ENCODE measurements at regions not wholly inside any gene's neighbourhood (a gene's known extent, or its start where the extent isn't known, plus 50 kb on each side); places are given as distances from the start of the nearest gene placed in this dataset.

GRCh38 chr4:62288808-62289541 is 1088.8 kb downstream of the ADGRL3 start:
- H3K4me3 Mint-ChIP-seq, result no peak overlapping the region
- no peaks in the 10 kb centered on the region for H3K36me3 Mint-ChIP-seq
- H3K27me3 Mint-ChIP-seq, result no peaks in the 10 kb centered on the region
- H3K9me3 Mint-ChIP-seq (ENCODE audit: low read depth), result peaks cover 3% of the 10 kb centered on the region
- no peaks in the 10 kb centered on the region for H3K4me1 Mint-ChIP-seq (ENCODE audit: low read depth)
- H3K27ac Mint-ChIP-seq, result no peak overlapping the region

GRCh38 chr4:62285026-62285425 is 1084.9 kb downstream of the ADGRL3 start:
- Mint-ChIP-seq H3K9me3 (ENCODE audit: low read depth) (peaks cover 3% of the 10 kb centered on the region), H3K4me1 (ENCODE audit: low read depth) (no peaks in the 10 kb centered on the region), H3K27ac (no peak overlapping the region)

GRCh38 chr4:62279689-62280088 is 1079.6 kb downstream of the ADGRL3 start:
- H3K27me3 Mint-ChIP-seq, result no peaks in the 10 kb centered on the region
- H3K27ac Mint-ChIP-seq, result no peak overlapping the region
- H3K4me1 Mint-ChIP-seq (ENCODE audit: low read depth), result no peaks in the 10 kb centered on the region
- H3K4me3 Mint-ChIP-seq, result no peak overlapping the region
- no peaks in the 10 kb centered on the region for H3K9me3 Mint-ChIP-seq (ENCODE audit: low read depth)
- no peaks in the 10 kb centered on the region for H3K36me3 Mint-ChIP-seq

More at GRCh38 chr4:62285026-62285425, 1084.9 kb downstream of the ADGRL3 start:
- Mint-ChIP-seq H3K4me3 (no peak overlapping the region), H3K27me3 (no peaks in the 10 kb centered on the region), H3K36me3 (no peaks in the 10 kb centered on the region)

GRCh38 chr4:62275470-62275869 is 1075.3 kb downstream of the ADGRL3 start:
- no peaks in the 10 kb centered on the region for H3K36me3 Mint-ChIP-seq
- H3K27me3 Mint-ChIP-seq, result no peaks in the 10 kb centered on the region
- H3K4me1 Mint-ChIP-seq (ENCODE audit: low read depth), result no peaks in the 10 kb centered on the region
- H3K9me3 Mint-ChIP-seq (ENCODE audit: low read depth), result peaks cover 4% of the 10 kb centered on the region
- H3K27ac Mint-ChIP-seq, result no peak overlapping the region
- H3K4me3 Mint-ChIP-seq, result no peak overlapping the region

GRCh38 chr4:62274782-62275181 is 1074.7 kb downstream of the ADGRL3 start:
- Mint-ChIP-seq H3K4me3 (no peak overlapping the region), H3K4me1 (ENCODE audit: low read depth) (no peaks in the 10 kb centered on the region), H3K36me3 (no peaks in the 10 kb centered on the region), H3K9me3 (ENCODE audit: low read depth) (peaks cover 4% of the 10 kb centered on the region), H3K27me3 (no peaks in the 10 kb centered on the region), H3K27ac (no peak overlapping the region)

GRCh38 chr4:62271107-62271506 is 1071.0 kb downstream of the ADGRL3 start:
- H3K4me3 Mint-ChIP-seq, result no peak overlapping the region
- peaks cover 4% of the 10 kb centered on the region for H3K9me3 Mint-ChIP-seq (ENCODE audit: low read depth)
- no peaks in the 10 kb centered on the region for H3K4me1 Mint-ChIP-seq (ENCODE audit: low read depth)
- no peaks in the 10 kb centered on the region for H3K36me3 Mint-ChIP-seq
- H3K27me3 Mint-ChIP-seq, result no peaks in the 10 kb centered on the region
- no peak overlapping the region for H3K27ac Mint-ChIP-seq

GRCh38 chr4:62269918-62270317 is 1069.8 kb downstream of the ADGRL3 start:
- Mint-ChIP-seq H3K4me1 (ENCODE audit: low read depth) (no peaks in the 10 kb centered on the region), H3K9me3 (ENCODE audit: low read depth) (peaks cover 4% of the 10 kb centered on the region), H3K4me3 (no peak overlapping the region)

GRCh38 chr4:62263454-62263853 is 1063.3 kb downstream of the ADGRL3 start:
- Mint-ChIP-seq H3K27ac (no peak overlapping the region), H3K4me3 (no peak overlapping the region), H3K4me1 (ENCODE audit: low read depth) (no peaks in the 10 kb centered on the region), H3K9me3 (ENCODE audit: low read depth) (no peaks in the 10 kb centered on the region), H3K27me3 (no peaks in the 10 kb centered on the region), H3K36me3 (no peaks in the 10 kb centered on the region)

More at GRCh38 chr4:62269918-62270317, 1069.8 kb downstream of the ADGRL3 start:
- Mint-ChIP-seq H3K27me3 (no peaks in the 10 kb centered on the region), H3K27ac (no peak overlapping the region), H3K36me3 (no peaks in the 10 kb centered on the region)

- H3K27ac Mint-ChIP-seq, result no peak overlapping the region
- H3K36me3 Mint-ChIP-seq, result no peaks in the 10 kb centered on the region
- no peaks in the 10 kb centered on the region for H3K4me1 Mint-ChIP-seq (ENCODE audit: low read depth)
- no peaks in the 10 kb centered on the region for H3K9me3 Mint-ChIP-seq (ENCODE audit: low read depth)
- H3K4me3 Mint-ChIP-seq, result no peak overlapping the region
- H3K27me3 Mint-ChIP-seq, result no peaks in the 10 kb centered on the region
Measured at GRCh38 chr4:62262676-62263075, 1062.5 kb downstream of the ADGRL3 start.

- H3K4me3 Mint-ChIP-seq, result no peak overlapping the region
- no peaks in the 10 kb centered on the region for H3K4me1 Mint-ChIP-seq (ENCODE audit: low read depth)
- no peaks in the 10 kb centered on the region for H3K27me3 Mint-ChIP-seq
- peaks cover 3% of the 10 kb centered on the region for H3K9me3 Mint-ChIP-seq (ENCODE audit: low read depth)
- no peaks in the 10 kb centered on the region for H3K36me3 Mint-ChIP-seq
- H3K27ac Mint-ChIP-seq, result no peak overlapping the region
Measured at GRCh38 chr4:62260254-62260653, 1060.1 kb downstream of the ADGRL3 start.

GRCh38 chr4:62256479-62256878 is 1056.4 kb downstream of the ADGRL3 start:
- Mint-ChIP-seq H3K9me3 (ENCODE audit: low read depth) (peaks cover 3% of the 10 kb centered on the region), H3K27ac (no peak overlapping the region)

GRCh38 chr4:62252728-62253127 is 1052.6 kb downstream of the ADGRL3 start:
- no peaks in the 10 kb centered on the region for H3K4me1 Mint-ChIP-seq (ENCODE audit: low read depth)
- peaks cover 3% of the 10 kb centered on the region for H3K9me3 Mint-ChIP-seq (ENCODE audit: low read depth)
- H3K4me3 Mint-ChIP-seq, result no peak overlapping the region
- no peak overlapping the region for H3K27ac Mint-ChIP-seq
- no peaks in the 10 kb centered on the region for H3K36me3 Mint-ChIP-seq
- no peaks in the 10 kb centered on the region for H3K27me3 Mint-ChIP-seq

More at GRCh38 chr4:62256479-62256878, 1056.4 kb downstream of the ADGRL3 start:
- Mint-ChIP-seq H3K27me3 (no peaks in the 10 kb centered on the region), H3K4me3 (no peak overlapping the region), H3K4me1 (ENCODE audit: low read depth) (no peaks in the 10 kb centered on the region), H3K36me3 (no peaks in the 10 kb centered on the region)

- Mint-ChIP-seq H3K4me3 (no peak overlapping the region), H3K27me3 (no peaks in the 10 kb centered on the region), H3K27ac (no peak overlapping the region), H3K4me1 (ENCODE audit: low read depth) (no peaks in the 10 kb centered on the region), H3K9me3 (ENCODE audit: low read depth) (no peaks in the 10 kb centered on the region), H3K36me3 (no peaks in the 10 kb centered on the region)
Measured at GRCh38 chr4:62250100-62250499, 1050.0 kb downstream of the ADGRL3 start.

GRCh38 chr4:62243895-62244294 is 1043.8 kb downstream of the ADGRL3 start:
- no peaks in the 10 kb centered on the region for H3K27me3 Mint-ChIP-seq
- H3K9me3 Mint-ChIP-seq (ENCODE audit: low read depth), result no peaks in the 10 kb centered on the region
- H3K36me3 Mint-ChIP-seq, result no peaks in the 10 kb centered on the region
- H3K4me1 Mint-ChIP-seq (ENCODE audit: low read depth), result no peaks in the 10 kb centered on the region
- H3K27ac Mint-ChIP-seq, result no peak overlapping the region
- H3K4me3 Mint-ChIP-seq, result no peak overlapping the region

GRCh38 chr4:62235911-62236310 is 1035.8 kb downstream of the ADGRL3 start:
- Mint-ChIP-seq H3K27ac (no peak overlapping the region), H3K36me3 (no peaks in the 10 kb centered on the region), H3K27me3 (no peaks in the 10 kb centered on the region), H3K9me3 (ENCODE audit: low read depth) (peaks cover 8% of the 10 kb centered on the region), H3K4me1 (ENCODE audit: low read depth) (no peaks in the 10 kb centered on the region), H3K4me3 (no peak overlapping the region)

- H3K27ac Mint-ChIP-seq, result no peak overlapping the region
- no peaks in the 10 kb centered on the region for H3K36me3 Mint-ChIP-seq
- H3K9me3 Mint-ChIP-seq (ENCODE audit: low read depth), result peaks cover 12% of the 10 kb centered on the region
- H3K4me3 Mint-ChIP-seq, result no peak overlapping the region
- H3K4me1 Mint-ChIP-seq (ENCODE audit: low read depth), result no peaks in the 10 kb centered on the region
- H3K27me3 Mint-ChIP-seq, result no peaks in the 10 kb centered on the region
Measured at GRCh38 chr4:62232814-62233213, 1032.7 kb downstream of the ADGRL3 start.

All from activated naive CD8-positive, alpha-beta T cell (primary cell).